Activated CD8-positive, alpha-beta memory T cell treated with anti-CD3 and anti-CD28 coated beads for 36 hours (primary cell): ENCODE measurements at regions not wholly inside any gene's neighbourhood (a gene's known extent, or its start where the extent isn't known, plus 50 kb on each side); places are given as distances from the start of the nearest gene placed in this dataset.
"Not testable (repeated sequence)": the region's sequence is repeated elsewhere in the genome, so short reads cannot be mapped to it uniquely, and the experiment has no call there.

Experiments used
- CTCF ChIA-PET: fragments of 350-600 bp; sonication (Branson Sonifier 250); formaldehyde crosslinking; loops from one replicate; lab custom pipeline; 2021; ENCODE audit warnings: antibody characterized with exemption; lab: Charles Lee
- POLR2A ChIA-PET: fragments of 350-600 bp; sonication (Branson Sonifier 250); formaldehyde crosslinking; loops from one replicate; lab custom pipeline; 2021; ENCODE audit warnings: antibody characterized with exemption; lab: Charles Lee

DNA sequence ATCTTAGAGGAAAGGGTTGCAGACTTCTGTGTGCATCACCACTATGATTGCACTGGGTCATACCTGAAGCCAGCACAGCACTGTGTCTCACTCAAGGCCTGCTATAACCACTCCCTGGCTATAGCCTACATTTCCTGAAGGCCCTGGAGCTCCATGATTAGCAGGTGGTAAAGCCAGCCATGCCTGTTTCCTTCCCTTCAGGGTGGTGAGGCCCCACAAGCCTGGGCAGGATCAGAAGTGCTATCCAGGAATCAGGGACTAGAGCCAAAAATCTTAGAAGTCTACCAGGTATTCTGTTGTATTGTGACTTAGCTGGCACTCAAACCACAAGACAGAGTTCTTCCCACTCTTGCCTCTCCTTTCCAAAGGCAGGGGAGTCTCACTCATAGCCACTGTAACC lies 734.6 kb downstream of the GLUD2 start:
- POLR2A ChIA-PET = no interaction called here
- CTCF ChIA-PET = no interaction called here

DNA sequence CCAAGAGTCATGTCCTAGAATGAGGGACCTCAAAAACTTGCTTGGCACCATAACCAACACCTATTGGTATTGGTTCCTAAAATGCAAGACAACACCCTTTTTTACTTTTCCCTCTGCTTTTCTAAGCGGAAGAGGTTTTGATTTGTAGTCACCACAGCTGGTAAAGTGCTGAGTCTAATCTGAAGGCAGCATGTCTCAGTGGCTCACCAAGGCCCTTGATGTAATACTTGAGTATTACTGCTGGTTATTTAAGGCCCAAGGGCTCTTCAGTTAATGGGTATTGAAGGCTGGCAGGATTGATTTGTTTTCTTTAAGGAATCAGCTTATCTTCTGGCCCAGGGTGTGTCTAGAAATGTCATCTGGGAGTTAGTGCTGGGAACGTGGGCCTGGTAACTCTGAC lies 735.1 kb downstream of the GLUD2 start:
- POLR2A ChIA-PET = no interaction called here
- CTCF ChIA-PET = no interaction called here

DNA sequence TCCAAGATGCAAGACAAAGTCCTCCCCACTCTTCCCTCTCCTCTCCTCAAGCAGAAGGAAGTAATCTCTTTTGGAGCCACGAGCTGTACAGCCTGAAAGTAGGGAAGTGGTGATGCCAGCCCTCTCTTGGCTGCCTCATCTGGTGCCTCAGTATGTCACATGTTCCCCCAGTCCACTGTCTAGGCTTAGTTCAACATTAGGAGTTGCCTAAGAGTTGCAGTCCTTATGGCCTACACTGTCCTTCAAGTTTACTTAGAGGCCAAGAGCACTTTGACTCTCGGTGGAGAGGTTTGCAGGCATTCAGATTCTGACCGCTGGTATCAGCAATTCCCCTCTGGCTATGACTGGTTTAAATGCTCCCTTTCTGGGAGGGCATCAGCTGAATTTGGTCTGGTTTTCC lies 735.6 kb downstream of the GLUD2 start:
- POLR2A ChIA-PET = no interaction called here

DNA sequence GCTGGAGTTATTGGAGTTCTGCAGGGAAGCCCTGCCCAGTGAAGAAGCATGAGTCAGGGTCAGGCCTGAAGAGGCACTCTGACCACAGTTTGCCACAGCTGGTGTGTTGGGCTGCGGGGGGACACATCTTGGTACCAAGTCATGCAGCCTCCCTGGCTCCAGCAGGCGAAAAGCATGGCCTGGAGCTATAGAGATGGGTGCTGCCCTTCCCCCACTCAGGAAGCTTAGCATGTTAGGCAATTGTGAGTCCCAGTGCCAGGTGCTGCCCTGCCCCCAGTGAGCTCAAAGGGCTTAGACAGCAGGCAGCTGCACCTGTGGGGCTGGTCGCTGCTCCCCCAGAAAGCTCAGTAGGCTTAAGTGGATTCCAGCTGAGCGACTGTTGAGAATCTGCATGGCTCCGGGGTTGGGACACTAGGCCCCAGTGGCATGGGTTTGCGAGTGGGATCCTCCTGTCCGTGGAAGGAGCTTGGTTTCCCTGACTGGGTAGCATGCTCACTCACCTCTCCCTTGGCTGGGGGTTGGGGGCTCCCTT lies 755.5 kb downstream of the GLUD2 start:
- ChIA-PET POLR2A (no interaction called here), CTCF (no interaction called here)

More for the DNA sequence above, 735.6 kb downstream of the GLUD2 start:
- CTCF ChIA-PET = no interaction called here

DNA sequence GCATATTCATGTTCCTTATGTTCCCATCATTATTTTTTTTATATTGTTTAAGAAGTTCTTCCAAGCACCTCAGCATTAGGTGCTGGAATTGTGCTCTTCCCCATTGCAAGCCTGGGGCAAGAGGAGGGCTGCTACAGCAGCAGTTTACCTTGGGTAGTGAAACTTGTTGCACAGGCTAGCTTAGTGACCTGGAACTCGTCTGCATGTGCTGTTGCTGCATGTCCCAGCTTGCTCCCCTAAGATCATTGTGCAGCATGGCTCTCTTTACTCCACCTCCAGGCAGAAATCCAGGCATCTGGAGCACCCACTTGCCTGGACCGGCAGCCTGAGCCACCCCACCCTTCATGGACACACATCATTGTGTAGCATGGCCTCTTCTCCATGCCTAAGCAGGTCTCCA lies 776.0 kb downstream of the GLUD2 start:
- ChIA-PET CTCF (no interaction called here), POLR2A (no interaction called here)

DNA sequence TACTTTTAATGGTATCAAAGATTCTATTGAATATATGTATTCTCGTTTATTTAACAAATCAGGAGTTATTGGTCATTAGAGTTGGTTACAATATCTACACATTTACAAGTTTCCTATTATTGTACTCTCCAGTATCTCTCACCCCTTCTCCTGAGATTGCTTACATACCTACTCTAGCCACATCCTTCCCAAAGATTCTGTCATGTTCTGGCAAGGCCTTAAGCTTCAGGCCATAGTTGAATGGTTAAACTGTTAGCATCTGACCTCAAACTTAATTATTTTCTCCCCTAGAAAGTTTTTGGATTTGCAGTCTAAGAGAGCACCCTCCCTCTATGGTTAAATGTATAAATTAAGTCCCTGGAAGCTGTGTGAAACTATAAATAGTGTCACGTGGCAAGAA lies 784.2 kb downstream of the GLUD2 start:
- ChIA-PET CTCF (no interaction called here), POLR2A (no interaction called here)

DNA sequence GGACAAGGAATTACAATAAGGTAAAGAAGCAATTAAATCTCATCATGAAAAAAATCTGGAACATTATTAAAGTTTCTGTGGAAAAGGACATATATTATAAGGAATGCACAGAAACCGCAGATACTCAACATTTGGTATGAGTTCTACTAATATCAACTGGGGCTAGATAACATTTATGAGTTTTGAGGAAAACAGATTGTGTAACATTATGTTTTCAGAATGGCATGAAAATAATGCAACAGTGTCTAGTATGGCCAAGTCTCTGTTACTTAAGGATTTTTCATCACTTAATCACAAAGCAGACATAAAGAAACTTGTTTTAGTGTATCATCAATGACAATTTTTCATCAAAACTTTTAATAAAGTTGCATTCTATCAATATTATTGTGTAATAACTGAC lies 785.0 kb downstream of the GLUD2 start:
- ChIA-PET CTCF (no interaction called here), POLR2A (no interaction called here)

DNA sequence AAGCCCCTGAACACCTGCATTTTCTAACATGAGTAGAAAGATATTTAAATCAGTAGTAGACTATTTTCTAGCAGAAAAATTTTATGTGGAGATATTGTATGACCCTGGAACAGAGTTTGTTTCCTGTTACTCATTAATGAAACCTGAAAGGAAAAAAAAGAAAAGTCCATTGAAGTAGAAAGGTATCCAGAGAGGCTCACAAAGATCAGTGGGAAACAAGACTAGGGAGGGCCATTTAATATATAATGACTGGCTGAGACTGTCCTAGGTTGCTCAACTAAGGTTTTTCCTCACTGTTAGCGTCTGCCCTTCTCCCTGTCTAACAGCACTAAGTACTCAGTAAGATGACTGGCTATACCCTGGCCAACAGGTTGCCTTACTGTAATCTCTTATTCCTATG lies 788.6 kb downstream of the GLUD2 start:
- ChIA-PET CTCF (no interaction called here), POLR2A (no interaction called here)

DNA sequence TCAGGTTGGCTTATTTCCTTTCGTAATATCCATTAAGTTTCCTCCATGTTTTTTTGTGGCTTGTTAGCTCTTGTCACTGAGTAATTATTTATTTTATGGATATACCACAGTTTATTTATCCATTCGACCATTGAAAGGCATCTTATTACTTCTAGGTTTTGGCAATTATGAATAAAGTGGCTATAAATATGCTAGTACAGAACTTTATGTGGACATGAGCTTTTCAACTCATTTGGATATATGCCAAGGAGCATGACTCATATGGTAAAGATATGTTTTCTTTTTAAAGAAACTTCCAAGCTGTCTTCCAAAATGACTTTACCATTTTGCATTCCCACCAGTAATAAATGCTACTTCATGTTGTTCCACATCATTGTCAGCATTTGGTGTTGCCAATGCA lies 803.6 kb downstream of the GLUD2 start:
- ChIA-PET CTCF (no interaction called here), POLR2A (no interaction called here)

DNA sequence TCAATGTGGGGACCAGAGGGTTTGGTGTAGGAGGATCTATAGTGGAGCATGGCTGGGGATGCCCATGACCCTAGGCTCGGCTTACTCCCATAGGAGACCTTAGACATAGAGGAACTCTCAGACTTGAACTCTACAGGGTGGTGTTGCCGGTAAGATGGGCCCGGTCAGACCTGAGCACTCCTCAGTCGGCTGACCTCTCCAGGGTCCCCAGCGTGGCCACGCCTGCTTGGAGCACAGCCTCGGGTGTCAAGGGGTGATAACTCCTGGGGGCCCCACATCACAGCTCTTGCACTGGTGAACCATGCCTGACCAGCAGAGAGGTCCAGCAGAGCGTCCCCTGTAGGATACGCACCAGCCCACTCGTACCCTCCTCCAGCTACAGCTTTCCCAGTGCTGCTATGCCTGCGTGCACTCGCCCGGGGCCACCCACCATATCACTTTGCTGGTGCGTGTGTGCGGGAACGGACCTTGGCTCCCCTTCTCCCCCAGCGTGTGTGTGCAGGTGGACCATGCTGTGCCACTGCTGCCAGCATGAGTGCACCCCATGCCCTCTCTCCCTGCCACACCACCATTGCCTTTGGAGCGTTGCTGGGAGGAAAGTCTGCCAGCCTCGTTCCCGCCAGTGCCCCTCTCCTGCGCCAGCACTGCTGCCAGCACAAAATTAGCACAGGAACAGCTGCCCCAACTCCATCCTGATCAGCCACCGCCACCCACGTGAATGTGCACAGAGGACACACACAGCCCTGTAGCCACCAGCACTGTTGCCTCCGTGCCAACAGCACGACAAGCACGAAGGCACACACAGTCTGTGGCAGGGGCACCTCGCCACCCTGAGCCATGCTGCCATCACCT lies 806.6 kb downstream of the GLUD2 start:
- CTCF ChIA-PET = no interaction called here
- POLR2A ChIA-PET = no interaction called here

DNA sequence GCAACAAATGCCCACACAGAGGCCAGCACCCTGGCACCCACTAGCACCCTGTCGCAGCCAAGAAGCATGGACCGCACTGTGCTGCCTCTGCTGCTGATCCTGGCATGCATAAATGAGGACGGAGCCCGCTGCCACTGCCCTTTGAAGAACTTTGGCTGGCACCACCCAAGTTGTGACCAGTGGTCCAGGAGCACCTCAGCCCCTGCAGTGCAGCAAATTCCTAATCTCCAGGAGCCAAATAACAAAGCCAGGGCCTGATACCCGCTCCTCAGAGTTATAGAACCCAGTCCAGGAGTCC lies 807.2 kb downstream of the GLUD2 start:
- POLR2A ChIA-PET = no interaction called here
- CTCF ChIA-PET = no interaction called here

DNA sequence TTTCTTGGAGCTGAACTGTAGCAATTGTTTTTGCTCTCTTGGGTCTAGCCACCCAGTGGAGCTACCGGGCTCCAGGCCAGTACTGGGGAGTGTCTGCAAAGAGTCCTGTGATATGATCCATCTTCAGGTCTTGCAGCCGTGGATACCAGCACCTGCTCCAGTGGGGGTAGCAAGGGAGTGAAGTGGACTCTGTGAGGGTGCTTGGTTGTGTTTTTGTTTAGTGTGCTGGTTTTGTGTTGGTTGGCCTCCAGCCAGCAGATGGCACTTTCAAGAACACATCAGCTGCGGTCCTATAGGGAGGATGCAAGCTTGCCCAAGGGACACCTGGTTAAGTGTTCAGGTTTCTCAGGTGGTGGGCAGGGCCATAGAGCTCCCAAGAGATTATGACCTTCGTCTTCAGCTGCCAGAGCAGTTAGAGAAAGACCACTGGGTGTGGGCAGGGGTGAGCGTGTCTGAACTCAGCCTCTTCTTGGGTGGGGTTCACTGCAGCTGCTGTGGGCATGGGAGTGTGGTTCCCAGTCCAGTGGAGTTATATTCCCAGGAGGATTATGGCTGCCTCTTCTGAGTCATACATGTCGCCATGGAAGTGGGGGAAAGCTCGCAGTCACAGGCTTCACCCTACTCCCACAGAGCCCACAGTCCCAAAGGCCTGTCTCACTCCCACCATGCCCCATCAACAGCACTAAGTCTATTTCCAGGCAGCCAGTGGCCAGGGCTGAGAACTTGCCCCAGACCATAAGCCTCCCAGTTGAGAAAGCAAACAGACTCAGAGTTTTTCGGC lies 811.6 kb downstream of the GLUD2 start:
- CTCF ChIA-PET = no interaction called here
- POLR2A ChIA-PET = no interaction called here

DNA sequence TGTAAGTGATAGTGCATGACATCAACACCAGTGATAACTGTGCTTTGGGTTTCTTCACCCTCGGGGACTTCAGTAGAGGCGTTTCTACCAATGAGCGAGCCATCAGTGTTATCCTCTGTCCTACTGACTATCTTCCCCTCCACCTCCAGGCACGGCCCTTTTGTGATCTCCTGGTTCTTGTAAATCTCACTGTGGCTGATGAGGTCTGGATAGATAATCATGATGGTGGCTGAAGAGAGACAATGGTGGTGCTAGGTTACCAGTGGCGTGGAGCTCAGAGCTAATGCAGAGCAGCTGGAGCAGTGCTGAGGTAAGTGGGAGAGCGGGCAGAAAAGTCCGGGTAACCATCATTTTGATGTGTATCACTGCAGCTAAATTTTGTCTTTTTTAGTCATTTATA lies 816.6 kb downstream of the GLUD2 start:
- ChIA-PET POLR2A (no interaction called here), CTCF (no interaction called here)

DNA sequence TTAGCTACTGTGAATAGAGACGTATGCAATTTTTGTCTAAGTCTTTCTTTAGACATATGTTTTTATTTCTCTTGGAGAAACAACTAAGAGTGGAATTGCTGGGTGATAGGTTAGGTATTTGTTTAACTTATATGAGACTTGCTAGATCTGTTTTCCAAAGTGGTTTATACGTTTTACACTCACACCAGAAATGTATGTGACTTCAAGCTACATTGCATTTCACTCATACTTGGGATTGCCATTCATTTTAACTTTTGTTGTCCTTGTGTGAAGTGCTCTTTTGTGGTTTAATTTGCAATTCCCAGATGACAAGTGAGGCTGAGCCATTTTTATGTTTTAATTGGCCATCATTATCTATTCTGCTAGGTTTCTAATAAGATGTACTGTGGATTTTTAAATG lies 817.2 kb downstream of the GLUD2 start:
- ChIA-PET POLR2A (no interaction called here), CTCF (no interaction called here)

DNA sequence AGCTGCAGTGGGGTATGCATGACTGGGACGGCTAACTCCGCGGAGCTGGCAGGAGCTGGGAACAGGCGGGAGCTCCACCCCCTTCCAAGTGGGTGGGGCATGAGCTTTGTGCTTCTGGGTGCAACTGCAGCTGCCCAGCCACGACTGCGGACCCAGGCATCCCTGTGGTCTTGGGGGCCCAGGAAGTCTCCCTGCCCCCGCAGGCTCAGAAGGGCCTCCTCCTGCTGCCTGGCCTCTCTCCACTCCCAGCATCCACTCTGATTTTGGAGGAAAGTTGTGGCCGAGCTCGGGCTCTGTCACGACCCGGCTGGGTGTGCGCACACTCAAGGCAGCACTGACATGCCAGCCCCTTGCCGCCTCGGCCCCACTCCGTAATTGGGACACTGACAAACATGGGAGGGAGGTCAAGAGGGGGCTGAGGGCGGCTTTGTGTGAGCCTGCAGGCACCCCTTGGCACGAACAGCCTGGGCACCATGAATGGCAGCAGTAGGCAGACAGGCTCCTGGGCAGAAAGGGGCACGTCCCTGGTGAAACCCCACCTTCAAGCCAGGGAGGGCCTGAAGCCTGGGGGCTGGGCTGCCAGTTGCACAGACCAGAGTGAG lies 822.6 kb downstream of the GLUD2 start:
- POLR2A ChIA-PET = no interaction called here
- CTCF ChIA-PET = no interaction called here

DNA sequence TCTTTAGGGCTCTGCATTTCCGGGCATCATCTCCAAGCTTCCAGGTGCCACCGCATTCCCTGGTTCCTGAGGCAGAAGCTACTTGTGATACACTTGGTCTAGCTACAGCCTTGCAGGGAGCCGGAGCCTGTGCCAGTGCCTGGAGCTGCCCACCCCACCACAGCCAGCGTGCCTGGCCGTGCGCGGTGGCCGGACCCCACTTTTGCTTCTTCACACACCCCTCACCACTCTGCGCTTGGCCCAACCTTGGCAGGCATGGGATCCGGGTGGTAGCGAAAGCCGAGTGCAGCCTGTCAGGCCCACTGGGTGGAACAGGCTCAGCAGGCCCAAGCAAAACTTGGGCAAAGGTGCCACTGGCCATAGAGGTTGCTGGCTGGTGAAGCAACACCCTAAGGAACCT lies 823.7 kb downstream of the GLUD2 start:
- ChIA-PET POLR2A (no interaction called here), CTCF (no interaction called here)

DNA sequence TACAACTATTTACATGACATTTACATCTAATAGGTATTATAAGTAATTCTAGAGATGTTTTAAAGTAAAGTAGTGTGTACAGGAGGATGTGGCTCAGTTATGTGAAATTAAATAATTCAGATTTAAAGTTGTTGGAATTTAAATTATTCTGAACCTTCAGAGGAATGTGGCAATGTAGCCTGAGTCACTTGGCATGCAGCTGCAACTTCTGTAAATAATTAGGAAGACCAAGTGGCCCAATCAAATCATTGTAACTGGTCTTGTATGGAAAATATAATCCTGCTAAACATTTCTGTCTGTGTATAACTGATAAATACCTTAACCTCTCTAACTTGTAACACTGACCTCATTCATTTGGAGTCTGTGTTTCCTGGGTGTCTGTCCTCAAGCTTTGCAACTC lies 828.9 kb downstream of the GLUD2 start:
- ChIA-PET CTCF (no interaction called here), POLR2A (no interaction called here)

DNA sequence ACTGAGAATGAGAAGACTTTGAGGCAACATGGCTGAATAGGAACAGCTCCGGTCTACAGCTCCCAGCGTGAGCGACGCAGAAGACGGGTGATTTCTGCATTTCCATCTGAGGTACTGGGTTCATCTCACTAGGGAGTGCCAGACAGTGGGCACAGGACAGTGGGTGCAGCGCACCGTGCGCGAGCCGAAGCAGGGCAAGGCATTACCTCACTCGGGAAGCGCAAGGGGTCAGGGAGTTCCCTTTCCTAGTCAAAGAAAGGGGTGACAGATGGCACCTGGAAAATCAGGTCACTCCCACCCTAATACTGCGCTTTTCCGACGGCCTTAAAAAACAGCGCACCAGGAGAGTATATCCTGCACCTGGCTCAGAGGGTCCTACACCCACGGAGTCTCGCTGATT lies 829.9 kb downstream of the GLUD2 start:
- CTCF ChIA-PET, POLR2A ChIA-PET: not testable (repeated sequence)

DNA sequence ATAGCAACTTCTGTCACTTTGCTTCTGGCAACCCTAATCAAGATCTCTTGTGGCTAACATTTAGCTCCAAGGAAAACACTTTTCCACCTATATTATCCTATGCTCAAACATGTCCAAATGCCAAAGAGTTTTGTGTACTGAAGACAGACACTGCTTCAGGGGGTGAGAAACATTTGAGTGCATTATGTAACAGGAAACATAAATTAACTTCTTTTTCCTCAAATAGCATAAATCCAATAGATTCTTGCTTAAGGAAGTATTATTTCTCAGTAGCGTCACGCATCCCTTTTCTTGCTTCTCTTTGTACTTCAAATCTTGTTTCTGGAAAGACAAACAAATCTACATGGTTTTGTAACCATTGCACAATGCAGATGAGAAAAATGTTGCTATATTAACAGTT lies 839.1 kb downstream of the GLUD2 start:
- ChIA-PET CTCF (no interaction called here), POLR2A (no interaction called here)

DNA sequence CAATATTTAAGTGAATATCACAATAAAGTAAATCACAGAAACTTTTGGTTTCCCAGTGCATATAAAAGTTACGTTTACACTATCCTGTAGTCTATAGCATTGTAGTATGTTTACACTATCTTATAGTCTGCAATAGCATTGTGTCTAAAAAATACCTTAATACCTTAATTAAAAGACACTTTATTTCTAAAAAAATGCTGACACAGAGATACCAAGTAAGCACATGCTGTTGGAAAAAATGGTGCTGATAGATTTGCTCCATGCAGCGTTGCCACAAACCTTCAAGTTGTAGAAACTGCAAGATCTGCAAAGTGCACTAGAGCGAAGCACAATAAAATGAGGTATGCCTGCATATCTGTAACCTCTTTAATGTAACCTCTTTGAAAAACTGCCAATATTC lies 847.3 kb downstream of the GLUD2 start:
- ChIA-PET POLR2A (no interaction called here), CTCF (no interaction called here)

DNA sequence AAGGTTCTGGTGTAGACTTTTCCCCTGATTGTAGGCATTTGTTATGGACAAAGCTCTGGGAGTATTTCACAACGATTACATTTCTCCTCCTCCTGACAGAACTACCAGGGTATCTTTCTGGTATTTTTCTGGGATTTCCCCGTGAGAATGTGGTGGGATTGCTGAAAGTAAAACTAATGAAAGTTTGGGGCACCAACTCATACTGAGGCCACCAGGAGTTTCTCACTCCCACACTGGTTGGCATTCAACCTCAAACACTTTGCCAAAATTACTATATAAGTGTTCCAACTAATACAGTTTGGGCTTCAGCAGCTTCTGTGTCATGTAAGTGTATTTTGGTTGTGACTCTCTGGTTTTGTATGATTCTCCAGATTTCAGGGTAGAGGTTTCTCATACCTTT lies 855.1 kb downstream of the GLUD2 start:
- ChIA-PET CTCF (no interaction called here), POLR2A (no interaction called here)
